ENCODE measurements at regions not wholly inside any gene's neighbourhood (a gene's known extent, or its start where the extent isn't known, plus 50 kb on each side); places are given as distances from the start of the nearest gene placed in this dataset.

DNA sequence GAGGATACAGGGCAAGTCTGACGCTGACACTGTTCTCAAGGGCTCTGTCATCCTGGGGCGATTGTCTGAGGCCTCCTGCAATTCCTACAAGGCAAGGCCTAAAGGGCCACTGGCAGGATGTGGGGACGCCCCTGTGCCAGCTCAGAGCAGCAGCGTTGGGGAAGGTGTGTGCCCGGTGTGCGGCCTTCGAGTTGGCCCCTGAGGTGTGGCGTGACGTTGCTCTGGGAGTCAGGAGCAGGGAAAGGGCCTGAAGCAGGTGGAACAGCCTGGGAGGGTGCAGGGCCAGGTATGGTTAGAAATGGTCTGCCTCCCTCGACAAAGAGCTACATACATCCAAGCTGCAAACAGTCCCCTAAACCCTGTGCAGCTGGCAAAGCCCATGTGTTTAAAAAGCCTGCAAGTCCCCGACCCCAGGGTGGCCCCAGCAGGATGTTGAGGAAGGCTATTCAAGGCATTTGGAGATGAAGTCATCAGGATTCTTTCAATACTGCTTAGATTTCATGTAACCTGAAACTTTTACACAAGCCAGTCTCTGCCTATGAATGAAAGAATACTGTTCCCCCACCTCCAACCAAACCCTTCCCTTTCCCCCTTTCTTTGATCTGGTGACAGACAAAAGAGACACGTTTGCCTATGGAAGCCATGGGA is 142.5 kb upstream of the TNS3 start:
- intact Hi-C loops (cut with DNase I): no loop called here
- no peak for DNase-seq
- TF ChIP-seq CTCF (IDR thresholded peaks at IDR 0.05): no peak
- 75 to 83% (median 78%) methylated on average over 12 of the region's 12 CpGs for WGBS, 3 donors
- Histone ChIP-seq H3K4me3 (no peak overlapping the region), H3K27me3 (ENCODE audit: insufficient read depth in 3 of 3, low read length in 2 of 3) (no peaks in the 10 kb centered on the region), H3K27ac (no peak overlapping the region), H3K36me3 (ENCODE audit: insufficient read depth in 1 of 2, low read depth in 1 of 2) (no peaks in the 10 kb centered on the region), H3K4me1 (no peaks in the 10 kb centered on the region), H3K9me3 (no peaks in the 10 kb centered on the region)
- no peak for ATAC-seq

DNA sequence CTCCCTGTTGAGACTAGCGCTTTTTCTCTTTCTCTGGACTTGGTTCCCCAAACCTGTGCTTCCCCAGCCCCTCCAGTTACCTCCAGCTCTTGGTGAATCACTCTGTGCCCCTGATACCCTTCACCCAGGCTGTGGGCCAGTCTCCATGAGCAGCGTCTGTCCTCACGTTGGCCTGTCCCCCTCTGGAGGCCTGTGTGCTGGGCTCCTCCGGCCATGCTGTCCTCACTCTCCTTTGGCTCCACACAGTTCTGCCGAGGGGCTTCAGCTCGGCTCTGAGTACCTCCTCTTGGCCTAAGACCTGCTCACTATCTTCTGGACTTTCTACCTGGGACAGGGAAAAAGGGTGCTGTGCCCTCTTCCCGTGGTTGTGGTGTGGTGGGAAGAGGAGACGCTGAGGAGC is 140.2 kb upstream of the TNS3 start:
- intact Hi-C loops (cut with DNase I): no loop called here
- DNase-seq (no peak), ATAC-seq (no peak)
- H3K27me3 ChIP-seq (ENCODE audit: insufficient read depth in 3 of 3, low read length in 2 of 3): no peaks in the 10 kb centered on the region
- no peak overlapping the region for H3K4me3 ChIP-seq
- no peak overlapping the region for H3K27ac ChIP-seq
- no peaks in the 10 kb centered on the region for H3K9me3 ChIP-seq
- H3K4me1 ChIP-seq: no peaks in the 10 kb centered on the region
- no peak for TF ChIP-seq CTCF (IDR thresholded peaks at IDR 0.05)
- WGBS, 3 donors: 93 to 98% (median 94%) methylated on average over 8 of the region's 8 CpGs
- H3K36me3 ChIP-seq (ENCODE audit: insufficient read depth in 1 of 2, low read depth in 1 of 2): no peaks in the 10 kb centered on the region

GRCh38 chr7:47721670-47722069 is 139.8 kb upstream of the TNS3 start:
- Histone ChIP-seq H3K4me1 (no peaks in the 10 kb centered on the region), H3K4me3 (no peak overlapping the region), H3K36me3 (ENCODE audit: insufficient read depth in 1 of 2, low read depth in 1 of 2) (no peaks in the 10 kb centered on the region), H3K27me3 (ENCODE audit: insufficient read depth in 3 of 3, low read length in 2 of 3) (no peaks in the 10 kb centered on the region), H3K27ac (no peak overlapping the region), H3K9me3 (no peaks in the 10 kb centered on the region)
- 94 to 95% (median 94%) methylated on average over 9 of the region's 9 CpGs for WGBS, 3 donors
- TF ChIP-seq CTCF (IDR thresholded peaks at IDR 0.05): no peak
- no peak for DNase-seq
- intact Hi-C loops (cut with DNase I): no loop called here
- no peak for ATAC-seq

DNA sequence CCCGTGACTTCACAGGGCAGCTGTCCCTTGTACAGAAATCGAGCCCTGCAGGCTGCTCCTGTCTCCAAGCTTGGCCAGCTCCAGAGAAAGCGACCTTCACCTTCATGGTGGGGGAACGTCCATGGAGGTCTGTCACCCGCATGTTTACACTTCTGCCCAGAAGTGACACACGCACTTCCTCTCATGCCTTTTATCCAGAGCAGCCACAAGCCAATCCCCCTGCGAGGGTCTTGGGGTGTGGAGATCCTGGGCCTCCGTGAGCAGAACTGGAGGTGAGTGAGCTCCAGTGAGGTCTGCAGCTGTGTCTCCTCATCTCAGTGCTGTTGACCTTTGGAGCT is 139.0 kb upstream of the TNS3 start:
- WGBS, 3 donors: 77 to 87% (median 78%) methylated on average over 8 of the region's 8 CpGs

More for the DNA sequence above, 139.0 kb upstream of the TNS3 start:
- Histone ChIP-seq H3K4me1 (no peaks in the 10 kb centered on the region), H3K4me3 (no peak overlapping the region), H3K9me3 (no peaks in the 10 kb centered on the region), H3K36me3 (ENCODE audit: insufficient read depth in 1 of 2, low read depth in 1 of 2) (no peaks in the 10 kb centered on the region), H3K27ac (no peak overlapping the region), H3K27me3 (ENCODE audit: insufficient read depth in 3 of 3, low read length in 2 of 3) (no peaks in the 10 kb centered on the region)
- ATAC-seq: no peak
- TF ChIP-seq CTCF (IDR thresholded peaks at IDR 0.05): no peak
- no peak for DNase-seq
- intact Hi-C loops (cut with DNase I): no loop called here

Measured in psoas muscle (tissue), 7 donors.